Breast epithelium (tissue), 3 donors: ENCODE measurements at regions not wholly inside any gene's neighbourhood (a gene's known extent, or its start where the extent isn't known, plus 50 kb on each side); places are given as distances from the start of the nearest gene placed in this dataset.

Source experiments
- CTCF ChIP-seq, 3 donors: fragments of 450-650 bp; IDR thresholded peaks; one replicate each; pipeline ENCODE4 v1.5.1; 2016 to 2017; ENCODE audit warnings: antibody characterized with exemption in 3 of 3, mild to moderate bottlenecking in 3 of 3, moderate library complexity in 3 of 3
- POLR2A ChIP-seq: fragments of 450-650 bp; IDR thresholded peaks from one replicate; pipeline ENCODE4 v1.6.1; 2016; ENCODE audit warnings: antibody characterized with exemption, mild to moderate bottlenecking, moderate library complexity
- POLR2AphosphoS5 ChIP-seq, 3 donors: sonication (generic); formaldehyde crosslinking; IDR thresholded peaks; one replicate each; pipeline ENCODE4 v1.6.1; 2017; ENCODE audit warnings: antibody characterized with exemption in 3 of 3

- TF ChIP-seq POLR2A (no peak), CTCF (IDR thresholded peaks at IDR 0.05) (no peak), POLR2AphosphoS5 (IDR thresholded peaks at IDR 0.05) (no peak)
Observed at GRCh38 chr6:14804785-14805210, 441.1 kb upstream of the JARID2 start.
